ENCODE measurements at regions not wholly inside any gene's neighbourhood (a gene's known extent, or its start where the extent isn't known, plus 50 kb on each side); places are given as distances from the start of the nearest gene placed in this dataset.

DNA sequence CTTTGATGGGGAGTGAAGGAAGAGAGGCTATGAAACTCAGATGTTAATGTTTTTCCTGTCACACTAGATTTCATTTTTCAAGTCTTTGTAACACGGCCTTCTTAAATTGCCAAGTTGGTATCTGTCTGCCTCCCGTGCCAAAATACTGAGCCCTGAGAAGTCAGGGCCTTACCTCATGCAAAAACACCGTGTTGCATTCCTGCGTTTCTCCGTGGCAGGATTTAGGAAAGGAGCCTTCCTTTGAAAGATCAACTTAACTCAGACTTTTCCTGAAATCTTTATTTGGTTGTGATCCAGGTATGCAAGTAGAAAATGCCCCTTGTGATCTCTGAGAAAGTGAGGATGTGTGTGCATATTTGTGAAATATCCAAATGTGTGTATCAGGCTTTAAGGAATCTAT is 1291.0 kb upstream of the SLC10A2 start:
- no peak for DNase-seq (ENCODE audit: low read depth)
- Histone ChIP-seq H3K4me3 (ENCODE audit: low read depth, low read length) (no peak overlapping the region), H3K36me3 (ENCODE audit: control insufficient read depth, insufficient read depth, low read length) (no peaks in the 10 kb centered on the region), H3K27me3 (ENCODE audit: control insufficient read depth, insufficient read depth, low read length) (no peaks in the 10 kb centered on the region)
- POLR2A ChIA-PET: no interaction called here
- TF ChIP-seq, protein P1, sequence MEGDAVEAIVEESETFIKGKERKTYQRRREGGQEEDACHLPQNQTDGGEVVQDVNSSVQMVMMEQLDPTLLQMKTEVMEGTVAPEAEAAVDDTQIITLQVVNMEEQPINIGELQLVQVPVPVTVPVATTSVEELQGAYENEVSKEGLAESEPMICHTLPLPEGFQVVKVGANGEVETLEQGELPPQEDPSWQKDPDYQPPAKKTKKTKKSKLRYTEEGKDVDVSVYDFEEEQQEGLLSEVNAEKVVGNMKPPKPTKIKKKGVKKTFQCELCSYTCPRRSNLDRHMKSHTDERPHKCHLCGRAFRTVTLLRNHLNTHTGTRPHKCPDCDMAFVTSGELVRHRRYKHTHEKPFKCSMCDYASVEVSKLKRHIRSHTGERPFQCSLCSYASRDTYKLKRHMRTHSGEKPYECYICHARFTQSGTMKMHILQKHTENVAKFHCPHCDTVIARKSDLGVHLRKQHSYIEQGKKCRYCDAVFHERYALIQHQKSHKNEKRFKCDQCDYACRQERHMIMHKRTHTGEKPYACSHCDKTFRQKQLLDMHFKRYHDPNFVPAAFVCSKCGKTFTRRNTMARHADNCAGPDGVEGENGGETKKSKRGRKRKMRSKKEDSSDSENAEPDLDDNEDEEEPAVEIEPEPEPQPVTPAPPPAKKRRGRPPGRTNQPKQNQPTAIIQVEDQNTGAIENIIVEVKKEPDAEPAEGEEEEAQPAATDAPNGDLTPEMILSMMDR (IDR thresholded peaks at IDR 0.05; ENCODE audit: insufficient read depth, low read depth, low read length): no peak
- CTCF ChIA-PET: no interaction called here

DNA sequence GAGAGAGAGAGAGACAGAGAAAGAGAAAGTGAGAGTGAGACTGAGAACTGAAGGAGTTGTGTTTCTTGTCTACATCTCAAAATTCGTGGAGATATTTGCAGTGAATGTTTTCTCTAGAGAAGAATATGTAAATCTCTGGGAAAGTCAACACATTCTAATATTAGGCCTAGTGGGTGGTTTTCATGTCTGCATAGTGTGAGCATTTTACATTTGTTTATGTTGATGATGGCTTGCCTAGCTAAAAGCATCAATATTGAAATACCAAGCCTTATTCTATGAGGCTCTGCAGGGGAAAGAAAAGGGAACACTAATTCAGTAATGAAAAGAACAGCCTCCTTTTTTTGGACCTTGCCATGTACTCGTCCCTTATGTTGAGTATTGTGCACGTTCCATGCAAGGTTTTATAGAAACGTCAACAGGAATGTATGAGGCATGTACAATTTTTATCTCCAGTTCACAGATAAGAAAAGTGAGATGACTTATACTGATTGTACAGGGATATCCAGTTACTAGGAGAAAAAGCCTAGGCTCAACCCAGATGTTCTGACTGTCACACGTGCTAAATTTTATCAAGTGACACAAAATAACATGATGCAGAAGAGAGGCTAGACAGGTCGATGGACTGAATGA is 1288.9 kb upstream of the SLC10A2 start:
- CTCF ChIA-PET: no interaction called here

GRCh38 chr13:104327211-104327610 is 1261.0 kb upstream of the SLC10A2 start:
- CTCF ChIA-PET: no interaction called here
- TF ChIP-seq, protein P1 (IDR thresholded peaks at IDR 0.05; ENCODE audit: insufficient read depth, low read depth, low read length): no peak
- DNase-seq (ENCODE audit: low read depth): no peak

More for the DNA sequence above, 1288.9 kb upstream of the SLC10A2 start:
- TF ChIP-seq, protein P1 (IDR thresholded peaks at IDR 0.05; ENCODE audit: insufficient read depth, low read depth, low read length): no peak
- Histone ChIP-seq H3K36me3 (ENCODE audit: control insufficient read depth, insufficient read depth, low read length) (no peaks in the 10 kb centered on the region), H3K4me3 (ENCODE audit: low read depth, low read length) (no peak overlapping the region), H3K27me3 (ENCODE audit: control insufficient read depth, insufficient read depth, low read length) (no peaks in the 10 kb centered on the region)
- DNase-seq (ENCODE audit: low read depth): no peak
- POLR2A ChIA-PET: no interaction called here

GRCh38 chr13:104326523-104326922 is 1260.3 kb upstream of the SLC10A2 start:
- ChIA-PET POLR2A (no interaction called here), CTCF (no interaction called here)
- Histone ChIP-seq H3K4me3 (ENCODE audit: low read depth, low read length) (no peak overlapping the region), H3K27me3 (ENCODE audit: control insufficient read depth, insufficient read depth, low read length) (no peaks in the 10 kb centered on the region), H3K36me3 (ENCODE audit: control insufficient read depth, insufficient read depth, low read length) (no peaks in the 10 kb centered on the region)
- DNase-seq (ENCODE audit: low read depth): no peak
- TF ChIP-seq, protein P1 (IDR thresholded peaks at IDR 0.05; ENCODE audit: insufficient read depth, low read depth, low read length): no peak

More at GRCh38 chr13:104327211-104327610, 1261.0 kb upstream of the SLC10A2 start:
- H3K4me3 ChIP-seq (ENCODE audit: low read depth, low read length): no peak overlapping the region
- POLR2A ChIA-PET: no interaction called here
- no peaks in the 10 kb centered on the region for H3K36me3 ChIP-seq (ENCODE audit: control insufficient read depth, insufficient read depth, low read length)
- no peaks in the 10 kb centered on the region for H3K27me3 ChIP-seq (ENCODE audit: control insufficient read depth, insufficient read depth, low read length)

- ChIA-PET POLR2A (no interaction called here), CTCF (no interaction called here)
- TF ChIP-seq, protein P1 (IDR thresholded peaks at IDR 0.05; ENCODE audit: insufficient read depth, low read depth, low read length): no peak
- H3K36me3 ChIP-seq (ENCODE audit: control insufficient read depth, insufficient read depth, low read length): no peaks in the 10 kb centered on the region
- H3K27me3 ChIP-seq (ENCODE audit: control insufficient read depth, insufficient read depth, low read length): no peaks in the 10 kb centered on the region
- no peak for DNase-seq (ENCODE audit: low read depth)
- H3K4me3 ChIP-seq (ENCODE audit: low read depth, low read length): no peak overlapping the region
Measured at GRCh38 chr13:104321756-104322155, 1255.5 kb upstream of the SLC10A2 start.

Data from BJ (cell line).